GM12874 (cell line): ENCODE measurements at regions not wholly inside any gene's neighbourhood (a gene's known extent, or its start where the extent isn't known, plus 50 kb on each side); places are given as distances from the start of the nearest gene placed in this dataset.

Experiments
- CTCF ChIP-seq: IDR thresholded peaks from 2 replicates; pipeline ENCODE4 v1.5.1; 2011; ENCODE audit warnings: low read depth, mild to moderate bottlenecking, control low read depth, low read length, moderate library complexity; ENCODE audit not compliant: insufficient read depth

- no peak for TF ChIP-seq CTCF
Observed at GRCh38 chr7:45267262-45267661, 109.7 kb downstream of the RAMP3 start.

GRCh38 chr7:45268013-45268412, 110.4 kb downstream of the RAMP3 start:
- no peak for TF ChIP-seq CTCF

- no peak for TF ChIP-seq CTCF
Observed at GRCh38 chr7:45269192-45269591, 111.6 kb downstream of the RAMP3 start.

DNA sequence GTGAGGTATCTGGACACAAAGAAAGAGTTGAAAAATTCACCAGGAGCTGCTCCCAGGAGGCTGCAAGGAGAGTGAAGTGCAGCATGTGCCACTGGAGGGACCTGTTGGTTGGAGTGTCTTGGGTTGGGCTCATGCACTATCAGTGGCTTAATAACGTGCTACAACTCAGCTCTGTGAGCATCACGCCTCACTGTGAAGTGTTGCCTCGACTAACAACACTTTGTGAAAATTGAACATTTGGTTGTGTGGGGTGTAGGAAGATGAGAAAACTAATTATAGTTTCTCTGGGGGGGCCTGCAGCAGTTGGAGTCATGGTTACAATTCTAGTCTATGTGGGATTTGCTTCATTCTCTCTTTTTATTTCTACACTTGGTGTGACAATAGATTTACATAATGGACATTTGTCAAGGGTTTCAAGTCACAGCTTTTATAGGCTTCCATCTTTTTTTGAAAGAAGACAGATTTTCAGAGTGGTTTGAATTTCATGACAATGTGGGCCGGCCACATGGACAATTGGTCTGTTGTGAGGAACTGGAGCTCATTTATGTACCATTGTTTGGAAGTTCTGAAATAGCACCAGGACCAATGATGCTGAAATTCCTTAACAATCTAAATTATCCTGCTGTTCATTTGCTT, 121.3 kb downstream of the RAMP3 start:
- TF ChIP-seq CTCF = no peak

- no peak for TF ChIP-seq CTCF
Observed at GRCh38 chr7:45290880-45291279, 133.3 kb downstream of the RAMP3 start.

DNA sequence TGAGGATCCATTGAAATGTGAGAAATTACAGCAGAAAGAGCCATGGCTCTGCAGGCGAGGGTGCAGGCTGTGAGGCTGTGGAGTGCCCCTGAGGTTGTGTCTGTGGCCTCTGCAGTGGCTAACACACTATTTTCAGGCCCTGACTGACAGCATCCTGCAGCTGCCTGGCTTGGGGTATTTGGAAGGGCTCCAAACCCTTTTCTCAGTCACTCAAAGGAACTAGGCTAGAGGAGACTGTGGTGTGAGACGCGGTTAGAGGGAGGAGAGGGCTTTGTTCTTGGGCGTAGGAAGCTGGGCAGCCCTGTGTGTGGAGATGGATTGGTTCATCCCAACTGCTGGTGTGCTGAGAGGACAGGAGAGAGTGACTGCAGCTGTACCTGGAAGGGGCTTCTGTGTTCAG, 134.9 kb downstream of the RAMP3 start:
- no peak for TF ChIP-seq CTCF

DNA sequence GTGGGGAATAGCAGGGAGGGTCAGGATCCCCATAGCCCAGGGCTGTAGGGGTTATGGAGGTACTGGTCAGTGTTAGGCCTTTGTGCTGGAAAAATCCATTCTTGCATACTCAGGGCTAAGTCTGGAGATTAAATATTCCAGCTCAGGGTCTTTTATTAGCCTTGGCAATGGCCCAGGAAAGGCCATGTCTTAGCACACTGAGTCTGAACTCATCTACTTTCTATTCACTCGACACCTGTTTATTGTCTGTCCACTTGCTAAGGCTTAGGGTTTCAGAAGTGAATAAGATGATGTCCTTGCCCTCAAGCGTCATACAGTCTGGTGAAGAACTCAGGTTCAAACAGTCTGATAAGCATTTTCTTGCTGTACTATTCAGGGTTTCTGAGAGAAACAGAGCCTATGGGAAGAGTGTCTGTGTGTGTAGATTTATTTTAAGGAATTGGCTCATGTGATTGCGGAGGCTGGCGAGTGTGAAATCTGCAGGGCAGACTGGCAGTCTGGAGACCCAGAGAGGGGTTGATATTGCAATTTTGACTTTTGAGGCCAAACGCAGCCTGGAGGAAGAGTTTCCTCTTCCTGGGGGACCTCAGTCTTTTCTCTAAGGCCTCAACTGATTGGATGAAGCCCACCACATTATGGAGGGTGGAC, 135.8 kb downstream of the RAMP3 start:
- TF ChIP-seq CTCF = no peak
